WI38 (cell line): ENCODE measurements at regions not wholly inside any gene's neighbourhood (a gene's known extent, or its start where the extent isn't known, plus 50 kb on each side); places are given as distances from the start of the nearest gene placed in this dataset.

Source experiments
- H3K4me3 ChIP-seq: 2 replicates; pipeline ENCODE4 v1.5.1; 2011; ENCODE audit warnings: low read depth, mild to moderate bottlenecking, control low read depth, low read length
- TF ChIP-seq, protein P1 (sequence below): IDR thresholded peaks from 2 replicates; pipeline ENCODE4 v1.5.1; 2012; ENCODE audit warnings: low read depth, mild to moderate bottlenecking, control low read depth, low read length

DNA sequence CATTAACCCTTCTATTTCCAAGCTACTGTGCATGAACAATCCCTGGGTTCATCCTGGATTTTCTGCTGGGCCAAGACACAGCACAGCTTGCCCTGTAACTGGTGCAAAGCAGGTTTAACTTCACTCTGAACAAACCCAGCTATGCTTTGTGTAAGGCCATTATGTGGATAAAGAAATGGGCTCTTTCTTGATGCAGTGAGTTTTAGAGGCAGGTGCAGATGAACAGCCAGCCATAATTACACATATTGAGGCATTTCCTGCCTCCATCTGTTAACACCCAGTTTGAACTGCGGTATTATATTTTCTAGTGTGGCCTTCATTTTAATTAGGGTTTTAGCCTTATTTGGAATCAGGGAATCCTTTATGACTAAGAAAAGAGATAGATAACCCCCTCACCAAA, 68.7 kb upstream of the ARX start:
- TF ChIP-seq, protein P1, sequence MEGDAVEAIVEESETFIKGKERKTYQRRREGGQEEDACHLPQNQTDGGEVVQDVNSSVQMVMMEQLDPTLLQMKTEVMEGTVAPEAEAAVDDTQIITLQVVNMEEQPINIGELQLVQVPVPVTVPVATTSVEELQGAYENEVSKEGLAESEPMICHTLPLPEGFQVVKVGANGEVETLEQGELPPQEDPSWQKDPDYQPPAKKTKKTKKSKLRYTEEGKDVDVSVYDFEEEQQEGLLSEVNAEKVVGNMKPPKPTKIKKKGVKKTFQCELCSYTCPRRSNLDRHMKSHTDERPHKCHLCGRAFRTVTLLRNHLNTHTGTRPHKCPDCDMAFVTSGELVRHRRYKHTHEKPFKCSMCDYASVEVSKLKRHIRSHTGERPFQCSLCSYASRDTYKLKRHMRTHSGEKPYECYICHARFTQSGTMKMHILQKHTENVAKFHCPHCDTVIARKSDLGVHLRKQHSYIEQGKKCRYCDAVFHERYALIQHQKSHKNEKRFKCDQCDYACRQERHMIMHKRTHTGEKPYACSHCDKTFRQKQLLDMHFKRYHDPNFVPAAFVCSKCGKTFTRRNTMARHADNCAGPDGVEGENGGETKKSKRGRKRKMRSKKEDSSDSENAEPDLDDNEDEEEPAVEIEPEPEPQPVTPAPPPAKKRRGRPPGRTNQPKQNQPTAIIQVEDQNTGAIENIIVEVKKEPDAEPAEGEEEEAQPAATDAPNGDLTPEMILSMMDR: no peak
- no peak overlapping the region for H3K4me3 ChIP-seq

DNA sequence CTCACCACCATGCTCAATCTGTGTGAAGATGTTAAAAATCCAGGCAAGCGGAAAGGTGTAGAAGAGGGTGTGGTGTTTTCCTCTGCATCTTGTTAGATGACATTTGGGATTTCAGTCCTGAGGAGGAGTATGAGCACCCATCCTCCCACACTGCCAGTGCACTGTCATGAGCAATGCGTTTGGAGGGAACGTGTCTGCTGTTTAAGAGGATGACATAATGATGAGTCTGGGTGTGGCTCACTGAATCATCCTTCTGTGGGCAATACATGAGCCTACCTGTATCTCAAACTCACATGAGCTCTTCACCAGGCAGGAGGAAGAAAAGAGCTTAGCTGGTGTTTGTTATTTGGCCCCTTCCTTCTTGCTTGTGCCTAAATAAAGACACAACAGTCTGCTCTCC, 67.9 kb upstream of the ARX start:
- TF ChIP-seq, protein P1: no peak
- H3K4me3 ChIP-seq: no peak overlapping the region

DNA sequence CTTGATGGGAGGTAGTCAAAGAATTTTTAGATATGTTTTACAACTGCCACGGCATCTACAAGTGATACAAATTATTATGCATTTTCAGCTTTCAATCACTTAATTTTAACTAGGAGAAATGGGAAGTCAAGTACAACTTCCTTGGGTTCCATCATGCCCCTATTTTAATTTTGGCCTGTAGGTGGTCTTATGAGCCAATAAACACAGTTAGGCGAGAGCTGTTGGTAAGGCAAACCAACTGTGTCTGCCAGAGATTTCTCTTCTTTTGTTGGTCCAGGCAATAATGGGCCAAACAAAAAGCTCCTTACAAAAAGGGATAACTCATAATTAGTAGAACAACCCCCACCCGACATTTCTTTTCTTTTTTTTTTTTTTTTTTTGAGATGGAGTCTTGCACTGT, 63.3 kb upstream of the ARX start:
- TF ChIP-seq, protein P1: no peak

DNA sequence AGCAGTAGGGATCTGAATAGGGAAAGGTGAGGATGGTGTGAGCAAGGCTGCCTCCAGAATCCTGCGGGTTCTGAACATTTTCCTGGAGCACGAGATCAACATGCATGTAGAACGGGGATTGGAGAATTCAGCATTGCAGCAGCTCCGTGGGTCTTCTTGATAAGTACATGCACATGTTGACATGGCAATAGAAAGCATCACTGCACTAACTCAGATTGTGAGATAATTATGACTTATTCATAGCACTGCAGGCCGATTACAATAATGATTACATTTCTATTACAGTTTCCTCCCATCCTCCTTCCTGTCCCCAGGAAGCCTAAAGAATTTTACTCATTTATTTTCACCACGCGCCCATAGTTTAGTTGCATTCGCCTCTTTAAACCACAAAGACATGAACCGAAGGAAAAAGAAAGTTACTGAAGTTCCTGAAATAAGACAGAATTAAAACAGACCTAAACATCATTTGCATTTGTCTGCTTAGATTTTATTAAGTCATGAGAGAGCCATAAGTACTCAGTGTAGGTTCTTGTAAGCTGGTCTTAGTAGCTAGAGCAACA, 61.3 kb upstream of the ARX start:
- no peak overlapping the region for H3K4me3 ChIP-seq
- TF ChIP-seq, protein P1: no peak

More for the DNA sequence above, 63.3 kb upstream of the ARX start:
- no peak overlapping the region for H3K4me3 ChIP-seq

DNA sequence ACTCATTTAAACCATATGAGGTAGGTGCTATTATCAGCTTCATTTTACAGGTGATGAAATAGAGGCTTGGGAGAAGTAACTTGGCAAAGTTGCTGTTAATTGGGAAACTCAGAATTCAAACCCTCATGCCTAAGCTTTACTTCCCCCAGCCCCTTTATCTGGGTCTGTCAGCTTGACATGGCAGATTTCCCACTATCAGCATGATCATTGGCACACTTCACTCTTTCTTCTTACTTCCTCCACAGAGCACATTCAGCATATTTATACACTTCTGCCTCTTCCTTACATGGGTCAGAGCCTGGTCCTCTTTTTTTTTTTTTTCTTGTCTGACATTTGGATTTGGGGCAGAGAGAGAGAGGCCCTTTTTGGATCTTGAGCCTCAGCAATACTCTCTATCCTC, 56.5 kb upstream of the ARX start:
- no peak overlapping the region for H3K4me3 ChIP-seq
- TF ChIP-seq, protein P1: no peak

DNA sequence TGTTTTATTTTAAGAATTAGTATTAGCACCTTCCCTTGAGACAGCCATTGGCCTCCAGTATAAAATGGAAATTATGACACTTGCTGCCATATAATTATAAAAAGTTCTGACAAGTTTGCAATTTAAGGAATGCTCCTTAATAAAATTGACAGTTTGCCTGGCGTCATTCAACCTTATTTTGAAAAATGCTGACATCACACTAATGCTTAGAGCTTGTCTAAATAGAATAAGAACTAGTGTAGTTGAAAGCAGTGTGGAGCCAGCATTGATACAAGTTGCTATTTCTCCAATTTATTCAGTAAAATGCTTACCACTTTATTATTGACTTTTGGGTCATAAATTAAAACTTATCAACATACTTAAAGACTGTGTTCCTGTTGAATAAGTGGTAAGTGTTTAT, 54.3 kb upstream of the ARX start:
- H3K4me3 ChIP-seq: no peak overlapping the region
- TF ChIP-seq, protein P1: no peak

DNA sequence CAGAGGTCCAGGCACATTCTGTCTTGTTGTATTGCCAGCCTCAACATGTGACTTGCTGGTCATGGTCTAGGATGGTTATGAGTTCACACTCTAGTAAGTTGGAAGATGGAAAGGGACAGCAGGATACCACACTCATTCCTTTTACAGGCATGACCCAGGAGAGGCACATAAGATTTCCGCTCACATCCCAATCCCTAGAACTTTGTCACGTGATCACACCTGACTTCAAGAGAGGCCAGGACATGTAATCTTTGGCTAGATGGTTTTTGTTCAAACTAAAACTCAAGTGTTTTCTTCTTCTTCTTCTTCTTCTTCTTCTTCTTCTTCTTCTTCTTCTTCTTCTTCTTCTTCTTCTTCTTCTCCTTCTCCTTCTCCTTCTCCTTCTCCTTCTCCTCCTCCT, 53.4 kb upstream of the ARX start:
- H3K4me3 ChIP-seq: no peak overlapping the region
- TF ChIP-seq, protein P1: no peak
